Stimulated activated naive CD8-positive, alpha-beta T cell treated with anti-CD3 and anti-CD28 coated beads, Interleukin-15, amount 100 ng/mL, for 72 hours (primary cell): ENCODE measurements at regions not wholly inside any gene's neighbourhood (a gene's known extent, or its start where the extent isn't known, plus 50 kb on each side); places are given as distances from the start of the nearest gene placed in this dataset.
"Not testable (repeated sequence)": the region's sequence is repeated elsewhere in the genome, so short reads cannot be mapped to it uniquely, and the experiment has no call there.

Source experiments
- ATAC-seq: fragments of 150-1000 bp; cut with Tn5 transposase; 2 replicates; pipeline ENCODE4 v1.10.0; 2021; ENCODE audit warnings: mild to moderate bottlenecking, moderate library complexity
- DNase-seq, 2 donors: peaks; one replicate each; pipeline ENCODE4 v3.0.0; 2021 to 2022
- H3K27ac Mint-ChIP-seq, 2 donors: one replicate each; pipeline ENCODE4 v1.8.0; 2022; ENCODE audit warnings: mild to moderate bottlenecking in 2 of 2, mixed read lengths in 2 of 2, moderate library complexity in 2 of 2
- H3K27me3 Mint-ChIP-seq: one replicate; pipeline ENCODE4 v1.8.0; 2022; ENCODE audit warnings: mixed read lengths
- H3K4me1 Mint-ChIP-seq: one replicate; pipeline ENCODE4 v1.8.0; 2022; ENCODE audit warnings: mild to moderate bottlenecking, mixed read lengths
- H3K4me3 Mint-ChIP-seq, 2 donors: one replicate each; pipeline ENCODE4 v1.8.0; 2022; ENCODE audit warnings: mild to moderate bottlenecking in 2 of 2, mixed read lengths in 2 of 2, moderate library complexity in 1 of 2
- H3K9me3 Mint-ChIP-seq, 2 donors: one replicate each; pipeline ENCODE4 v1.8.0; 2022; ENCODE audit warnings: mixed read lengths in 2 of 2

GRCh38 chr3:177356113-177356512 is 158.8 kb upstream of the TBL1XR1 start:
- Mint-ChIP-seq H3K9me3 (peaks cover 0 to 4% of the 10 kb centered on the region in 2 donors), H3K4me1 (peaks cover 74% of the 10 kb centered on the region), H3K4me3 (no peak overlapping the region), H3K27me3 (no peaks in the 10 kb centered on the region), H3K27ac (no peak overlapping the region)
- DNase-seq (no peak), ATAC-seq (no peak)

DNA sequence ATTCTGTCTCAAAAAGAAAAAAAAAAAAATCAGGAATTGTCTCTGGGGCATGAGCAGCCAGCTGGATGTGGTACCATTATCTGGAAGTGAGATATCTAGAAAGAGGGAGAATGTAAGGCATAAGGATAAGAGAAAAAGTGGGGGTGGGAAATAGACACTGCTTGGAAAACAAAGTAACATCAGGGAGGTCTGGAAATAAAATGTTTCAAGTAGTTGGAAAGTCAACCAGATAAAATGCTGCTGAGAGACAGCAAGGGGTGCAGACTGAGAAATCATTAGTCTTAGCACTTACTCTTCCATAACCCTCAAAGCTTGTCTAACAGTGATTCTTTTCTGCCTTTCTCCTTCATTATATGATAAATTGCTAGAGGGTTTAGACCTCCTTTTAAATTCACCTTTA is 159.7 kb upstream of the TBL1XR1 start:
- ATAC-seq = no peak
- no peak overlapping the region for H3K4me3 Mint-ChIP-seq

GRCh38 chr3:177357352-177358090 is 160.2 kb upstream of the TBL1XR1 start:
- DNase-seq (peak in 1 of 2 donors; percentile 23), ATAC-seq (no peak)
- Mint-ChIP-seq H3K27ac (peak overlapping the region; percentile 5 to 16), H3K27me3 (no peaks in the 10 kb centered on the region), H3K9me3 (peaks cover 0 to 4% of the 10 kb centered on the region in 2 donors), H3K4me3 (peak overlapping the region; percentile 81 to 83), H3K4me1 (peaks cover 68% of the 10 kb centered on the region)

More for the DNA sequence above, 159.7 kb upstream of the TBL1XR1 start:
- no peak overlapping the region for H3K27ac Mint-ChIP-seq
- H3K27me3 Mint-ChIP-seq = no peaks in the 10 kb centered on the region
- no peak for DNase-seq
- H3K4me1 Mint-ChIP-seq = peaks cover 74% of the 10 kb centered on the region
- peaks cover 0 to 4% of the 10 kb centered on the region in 2 donors for H3K9me3 Mint-ChIP-seq

DNA sequence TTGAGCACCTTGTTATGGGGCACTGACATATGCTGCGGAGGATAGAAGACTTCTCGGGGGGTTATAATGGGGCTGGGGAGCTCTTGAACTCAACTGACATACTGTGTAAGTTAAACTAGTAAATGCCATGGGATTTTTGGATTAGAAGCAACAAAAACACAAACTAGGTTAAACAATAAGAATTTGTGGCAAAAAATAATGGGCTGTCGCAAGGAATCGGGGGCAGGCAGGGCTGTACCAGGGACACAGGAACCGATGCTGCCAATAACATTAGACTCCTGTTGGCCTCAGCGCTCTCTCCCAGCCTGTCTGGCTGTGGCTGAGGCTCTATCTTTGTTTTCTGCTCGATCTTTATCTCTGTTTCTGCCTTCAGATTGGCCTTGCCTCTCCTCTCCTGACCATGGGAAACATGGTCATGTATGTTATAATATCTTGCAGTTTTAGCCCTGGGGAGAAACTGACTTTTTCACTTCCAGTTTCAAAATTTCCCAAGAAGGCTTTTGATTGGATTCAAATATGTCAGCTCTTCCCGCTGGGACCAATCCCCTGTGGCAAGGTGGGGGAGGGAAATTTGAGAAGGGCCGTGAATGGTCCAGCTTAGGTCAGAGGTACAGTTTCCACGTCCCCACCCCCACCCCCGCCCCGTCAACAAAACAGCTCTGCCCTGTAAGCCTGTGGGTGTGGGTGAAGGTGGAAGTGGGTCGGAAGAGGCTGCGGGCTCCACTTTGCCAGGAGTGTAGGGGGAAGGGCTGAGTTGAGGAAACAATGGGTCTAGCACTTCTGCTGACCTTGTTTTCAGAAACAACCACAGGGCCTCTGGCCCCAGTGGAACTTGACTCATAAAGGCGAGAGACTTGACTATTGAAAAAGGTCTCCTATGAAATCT is 161.1 kb upstream of the TBL1XR1 start:
- peaks cover 0 to 4% of the 10 kb centered on the region in 2 donors for H3K9me3 Mint-ChIP-seq
- peak overlapping the region; percentile 94 to 99 for H3K27ac Mint-ChIP-seq
- peaks cover 68% of the 10 kb centered on the region for H3K4me1 Mint-ChIP-seq
- peak; percentile 51 to 81 for DNase-seq
- H3K27me3 Mint-ChIP-seq = no peaks in the 10 kb centered on the region
- peak; percentile 76 for ATAC-seq
- H3K4me3 Mint-ChIP-seq = peak overlapping the region; percentile 81 to 83

DNA sequence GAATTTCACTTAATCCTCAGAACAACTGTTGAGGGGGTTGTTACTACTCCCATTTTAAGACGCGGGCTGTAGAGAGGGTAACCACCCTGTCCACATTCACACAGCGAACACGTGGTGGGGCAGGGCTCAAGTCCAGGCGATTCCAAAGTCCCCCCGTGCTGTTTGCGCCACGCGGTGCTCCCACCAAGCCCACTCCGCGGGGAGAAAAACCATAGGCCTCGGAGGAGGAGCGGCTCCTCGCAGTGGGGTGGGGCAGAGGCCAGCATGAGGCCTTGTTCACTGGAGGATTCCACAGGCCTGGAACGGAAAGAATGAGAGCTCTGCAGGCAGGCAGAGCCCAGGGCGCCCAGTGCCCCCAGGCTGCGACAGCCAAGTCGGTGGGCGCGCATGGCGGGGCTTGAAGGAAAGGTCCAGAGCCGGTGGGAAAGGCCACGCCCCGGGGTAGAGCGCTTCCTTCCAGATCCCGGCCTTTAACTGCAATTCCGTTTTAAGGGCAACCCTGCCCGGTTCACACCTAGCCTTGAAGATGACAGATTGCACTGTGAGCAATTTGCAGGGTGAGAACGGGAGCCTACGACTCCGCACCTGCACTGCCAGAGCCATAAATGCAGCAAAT is 161.8 kb upstream of the TBL1XR1 start:
- ATAC-seq (peak; percentile 60), DNase-seq (peak; percentile 56 to 62)
- Mint-ChIP-seq H3K27me3 (no peaks in the 10 kb centered on the region), H3K4me3 (peak overlapping the region; percentile 81 to 83), H3K9me3 (peaks cover 0 to 4% of the 10 kb centered on the region in 2 donors), H3K27ac (peak overlapping the region; percentile 94 to 99), H3K4me1 (peaks cover 68% of the 10 kb centered on the region)

GRCh38 chr3:177359593-177360357 is 162.5 kb upstream of the TBL1XR1 start:
- DNase-seq (peak; percentile 95 to 96), ATAC-seq (peak; percentile 86)
- Mint-ChIP-seq H3K27me3 (no peaks in the 10 kb centered on the region), H3K4me1 (peaks cover 68% of the 10 kb centered on the region), H3K9me3 (no peaks in the 10 kb centered on the region), H3K27ac (peak overlapping the region; percentile 90 to 99), H3K4me3 (peak overlapping the region; percentile 81 to 83)

DNA sequence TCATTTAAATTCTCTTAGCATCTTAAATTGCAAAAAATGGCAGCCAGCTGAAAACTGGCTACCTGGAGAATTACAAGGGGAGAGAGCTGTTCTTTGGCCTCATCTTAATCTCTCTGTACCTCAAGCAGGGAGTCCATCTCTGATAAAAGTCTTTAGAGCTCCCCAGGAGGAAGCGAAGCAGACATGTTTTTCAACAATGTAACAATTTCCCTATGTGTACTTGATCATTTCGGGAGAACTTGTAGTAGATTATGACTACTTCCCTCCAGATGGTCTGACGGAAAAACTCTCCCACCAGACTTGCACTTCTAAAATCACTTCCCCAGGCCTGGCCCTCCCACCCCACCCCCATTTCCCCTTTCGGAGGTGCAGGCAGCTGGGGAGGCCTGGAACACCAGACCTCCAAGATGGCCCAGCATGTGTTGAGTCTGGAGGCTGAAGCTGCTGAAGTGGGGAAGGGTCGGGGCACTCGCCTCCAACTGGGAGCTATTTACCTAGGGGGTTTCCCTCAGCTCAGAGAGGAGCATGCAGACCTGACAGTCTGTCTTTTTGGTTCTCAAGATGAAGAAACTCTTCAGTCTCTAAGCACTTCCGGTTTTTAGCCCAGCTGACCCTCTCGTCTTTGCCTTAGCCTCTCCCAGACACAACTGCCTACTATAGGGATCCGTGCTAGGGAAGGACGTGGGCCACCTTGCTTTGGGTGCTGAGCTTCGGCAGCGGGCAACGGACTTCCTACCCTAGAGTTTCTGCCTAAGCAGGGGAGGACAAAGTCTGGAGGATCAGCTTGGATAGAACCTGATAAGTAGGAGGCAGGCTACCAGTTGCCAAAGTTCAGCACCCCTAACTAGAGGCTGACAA is 164.0 kb upstream of the TBL1XR1 start:
- DNase-seq = no peak
- H3K4me1 Mint-ChIP-seq = peaks cover 60% of the 10 kb centered on the region
- peak overlapping the region; percentile 81 to 83 for H3K4me3 Mint-ChIP-seq
- H3K9me3 Mint-ChIP-seq = no peaks in the 10 kb centered on the region
- no peak for ATAC-seq
- peak overlapping the region; percentile 90 to 99 for H3K27ac Mint-ChIP-seq
- H3K27me3 Mint-ChIP-seq = no peaks in the 10 kb centered on the region

DNA sequence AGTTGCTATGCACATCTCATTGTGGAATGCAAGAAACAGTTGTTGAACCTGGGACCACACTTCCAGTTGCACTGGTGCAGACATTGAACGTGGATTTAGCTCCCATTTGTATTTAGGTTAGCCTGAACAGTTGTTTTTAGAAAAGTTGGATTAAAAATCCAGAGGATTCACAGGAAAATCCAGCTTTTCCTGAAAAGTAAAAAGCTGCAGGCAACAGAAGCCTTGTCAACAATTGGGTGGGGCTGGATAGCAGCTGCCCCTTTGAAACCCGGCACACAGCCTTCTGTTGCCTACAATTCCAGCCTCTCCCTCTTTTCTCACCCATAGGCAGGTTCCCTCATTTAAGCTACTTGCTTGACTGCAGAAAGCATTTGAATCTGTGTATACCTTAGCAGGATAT is 165.3 kb upstream of the TBL1XR1 start:
- Mint-ChIP-seq H3K27me3 (no peaks in the 10 kb centered on the region), H3K27ac (no peak overlapping the region), H3K4me1 (peaks cover 46% of the 10 kb centered on the region), H3K9me3 (no peaks in the 10 kb centered on the region), H3K4me3 (no peak overlapping the region)
- ATAC-seq = no peak
- no peak for DNase-seq

GRCh38 chr3:177364236-177364635 is 167.0 kb upstream of the TBL1XR1 start:
- Mint-ChIP-seq H3K4me1 (peaks cover 30% of the 10 kb centered on the region), H3K27ac (no peak overlapping the region), H3K9me3 (no peaks in the 10 kb centered on the region), H3K4me3 (no peak overlapping the region), H3K27me3 (no peaks in the 10 kb centered on the region)
- ATAC-seq = no peak
- no peak for DNase-seq

- not testable (repeated sequence) for DNase-seq, H3K27me3 Mint-ChIP-seq, H3K4me3 Mint-ChIP-seq, H3K27ac Mint-ChIP-seq, H3K9me3 Mint-ChIP-seq, ATAC-seq
- H3K4me1 Mint-ChIP-seq = peaks cover 20% of the 10 kb centered on the region
Observed at GRCh38 chr3:177365294-177365693, 168.0 kb upstream of the TBL1XR1 start.

DNA sequence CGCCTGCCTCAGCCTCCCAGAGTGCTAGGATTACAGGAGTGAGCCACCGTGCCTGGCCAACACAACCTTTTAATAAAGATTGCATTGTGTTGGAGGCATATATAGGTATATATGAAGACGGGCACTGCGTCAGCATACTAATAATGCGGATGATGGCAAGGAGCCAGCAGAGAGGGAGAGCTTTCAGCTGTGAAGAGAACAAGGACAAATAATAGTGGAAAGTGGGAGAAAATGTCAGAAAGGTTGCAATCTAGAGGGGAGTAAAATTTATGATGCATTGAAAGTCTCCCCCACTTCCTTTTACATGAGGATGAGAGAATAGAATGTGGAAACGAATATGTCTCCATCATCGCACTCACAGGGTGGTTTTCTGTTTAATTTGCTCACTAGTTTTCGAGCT is 170.5 kb upstream of the TBL1XR1 start:
- no peak for ATAC-seq
- no peaks in the 10 kb centered on the region for H3K27me3 Mint-ChIP-seq
- peaks cover 9% of the 10 kb centered on the region for H3K4me1 Mint-ChIP-seq
- DNase-seq = no peak
- no peak overlapping the region for H3K27ac Mint-ChIP-seq
- H3K9me3 Mint-ChIP-seq = no peaks in the 10 kb centered on the region
- no peak overlapping the region for H3K4me3 Mint-ChIP-seq

GRCh38 chr3:177370246-177370822 is 173.1 kb upstream of the TBL1XR1 start:
- Mint-ChIP-seq H3K27me3 (no peaks in the 10 kb centered on the region), H3K4me3 (no peak overlapping the region), H3K9me3 (no peaks in the 10 kb centered on the region), H3K4me1 (peaks cover 6% of the 10 kb centered on the region), H3K27ac (peak overlapping the region in 1 of 2 donors; percentile 27)
- DNase-seq = no peak
- no peak for ATAC-seq

DNA sequence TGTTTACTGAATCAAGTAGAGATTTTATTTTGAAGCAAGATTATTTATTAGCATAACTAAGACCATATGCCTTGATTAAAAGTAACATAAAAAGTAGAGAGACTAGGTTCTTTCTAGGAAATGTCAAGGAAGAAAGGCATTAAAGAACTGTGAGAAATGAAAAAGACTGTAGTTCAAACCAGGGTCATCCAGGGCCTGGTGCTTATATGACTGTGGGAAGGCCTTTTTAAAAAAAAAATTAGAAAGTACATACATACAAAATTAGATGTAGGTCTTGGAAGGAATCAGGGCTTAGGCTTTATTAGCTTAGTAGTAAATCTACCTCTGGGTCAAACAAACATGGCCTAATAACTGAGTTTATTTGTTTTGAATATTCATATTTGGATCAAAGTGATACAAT is 173.9 kb upstream of the TBL1XR1 start:
- ATAC-seq (no peak), DNase-seq (no peak)
- Mint-ChIP-seq H3K4me3 (no peak overlapping the region), H3K27me3 (no peaks in the 10 kb centered on the region), H3K9me3 (no peaks in the 10 kb centered on the region), H3K27ac (no peak overlapping the region), H3K4me1 (peaks cover 6% of the 10 kb centered on the region)

DNA sequence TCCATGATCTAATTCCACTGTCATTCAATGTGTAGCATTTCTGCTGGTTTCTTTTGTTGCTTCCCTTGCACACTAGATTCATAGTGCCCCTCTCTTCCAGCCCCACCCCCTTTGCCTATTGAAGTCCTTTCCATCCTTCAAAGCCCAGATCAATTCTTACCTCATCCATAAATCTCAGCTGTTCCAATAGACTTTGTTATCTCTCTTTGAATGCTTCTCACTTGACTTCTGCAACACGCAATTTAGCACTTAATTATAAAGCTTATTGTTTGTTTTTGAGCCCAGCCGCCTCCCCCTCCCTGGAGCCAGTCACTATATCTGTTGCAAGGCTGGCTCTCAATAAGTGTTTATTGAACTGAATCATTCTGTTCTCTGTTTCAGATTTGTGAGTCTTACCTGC is 174.6 kb upstream of the TBL1XR1 start:
- Mint-ChIP-seq H3K27ac (no peak overlapping the region), H3K4me1 (peaks cover 6% of the 10 kb centered on the region), H3K4me3 (no peak overlapping the region), H3K27me3 (no peaks in the 10 kb centered on the region), H3K9me3 (no peaks in the 10 kb centered on the region)
- DNase-seq (no peak), ATAC-seq (no peak)
